Activated naive CD8-positive, alpha-beta T cell treated with anti-CD3 and anti-CD28 coated beads, Interleukin-2, amount 50 U/mL, for 24 hours (primary cell): ENCODE measurements at regions not wholly inside any gene's neighbourhood (a gene's known extent, or its start where the extent isn't known, plus 50 kb on each side); places are given as distances from the start of the nearest gene placed in this dataset.
A peak's percentile ranks its signal among the peaks of the same experiment; 100 is the strongest.

Experiments
- ATAC-seq: fragments of 150-1000 bp; cut with Tn5 transposase; one replicate; pipeline ENCODE4 v1.10.0; 2021
- DNase-seq: peaks from one replicate; pipeline ENCODE4 v3.0.0; 2021
- H3K27ac Mint-ChIP-seq: one replicate; pipeline ENCODE4 v1.8.0; 2021; ENCODE audit warnings: mild to moderate bottlenecking, mixed read lengths
- H3K27me3 Mint-ChIP-seq: one replicate; pipeline ENCODE4 v1.8.0; 2021; ENCODE audit warnings: mixed read lengths
- H3K36me3 Mint-ChIP-seq: one replicate; pipeline ENCODE4 v1.8.0; 2021; ENCODE audit warnings: low read depth, mixed read lengths
- H3K4me1 Mint-ChIP-seq: one replicate; pipeline ENCODE4 v1.8.0; 2021; ENCODE audit warnings: mixed read lengths
- H3K4me3 Mint-ChIP-seq: one replicate; pipeline ENCODE4 v1.8.0; 2021; ENCODE audit warnings: mild to moderate bottlenecking, moderate library complexity, mixed read lengths
- H3K9me3 Mint-ChIP-seq: one replicate; pipeline ENCODE4 v1.8.0; 2021; ENCODE audit warnings: mixed read lengths

DNA sequence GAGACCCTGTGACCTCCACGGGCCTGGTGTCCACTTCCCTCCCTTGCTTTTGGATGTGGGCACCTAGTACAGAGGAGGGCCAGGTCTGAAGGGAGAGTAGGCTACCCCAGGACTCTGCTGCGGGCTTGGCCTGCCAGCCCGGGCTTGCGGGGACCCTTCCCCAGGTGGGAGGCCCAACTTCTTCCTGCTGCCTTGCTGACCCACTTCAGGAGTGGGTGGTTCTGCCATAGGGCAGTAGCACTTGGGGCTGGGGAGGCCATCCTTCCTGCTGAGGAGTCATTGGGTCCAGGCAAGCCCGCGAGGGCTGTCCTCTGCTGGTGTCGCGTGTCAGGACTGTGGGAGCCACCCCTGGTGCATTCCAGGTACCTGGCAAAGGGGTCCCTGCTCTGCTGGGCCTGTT is 1250.0 kb downstream of the BRD1 start:
- Mint-ChIP-seq H3K36me3 (no peaks in the 10 kb centered on the region), H3K27ac (no peak overlapping the region), H3K9me3 (no peaks in the 10 kb centered on the region), H3K27me3 (peaks cover 26% of the 10 kb centered on the region), H3K4me3 (no peak overlapping the region), H3K4me1 (peaks cover 2% of the 10 kb centered on the region)
- DNase-seq = no peak
- no peak for ATAC-seq

DNA sequence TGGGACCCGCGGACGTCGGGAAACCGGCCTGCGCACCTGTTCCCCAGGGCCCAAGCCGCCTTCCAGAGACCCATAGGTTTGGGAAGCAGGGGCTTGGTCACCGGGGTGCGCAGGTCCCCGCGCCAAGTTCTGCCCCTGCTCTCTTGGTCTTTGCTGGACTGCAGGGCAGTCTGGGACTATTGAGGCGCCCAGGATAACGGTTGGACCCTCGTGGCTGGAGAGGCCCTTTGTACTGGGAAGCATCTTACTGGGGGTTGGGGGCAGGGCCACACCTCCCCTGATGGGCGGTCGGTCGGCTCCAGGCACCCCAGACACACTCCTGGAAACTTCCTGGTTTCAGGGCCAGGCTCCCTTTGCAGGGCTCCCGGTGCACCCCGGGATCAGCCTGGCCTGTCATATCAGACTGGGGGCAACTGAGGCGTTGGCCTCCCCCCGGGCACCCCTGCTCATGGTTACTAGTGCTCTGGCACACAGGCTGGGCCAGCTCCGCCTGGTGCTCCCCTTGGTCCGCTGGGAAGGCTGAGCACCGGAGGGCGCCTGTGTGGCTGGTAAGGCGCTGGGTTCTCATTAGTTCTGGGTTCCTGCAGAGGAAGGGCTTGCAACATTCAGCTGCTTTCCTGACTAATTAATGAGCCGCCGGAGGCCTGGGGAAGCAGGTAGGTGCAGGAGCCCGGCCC is 1250.5 kb downstream of the BRD1 start:
- peaks cover 29% of the 10 kb centered on the region for H3K27me3 Mint-ChIP-seq
- no peaks in the 10 kb centered on the region for H3K36me3 Mint-ChIP-seq
- no peak for DNase-seq
- H3K4me3 Mint-ChIP-seq = no peak overlapping the region
- H3K9me3 Mint-ChIP-seq = peaks cover 4% of the 10 kb centered on the region
- H3K27ac Mint-ChIP-seq = no peak overlapping the region
- no peak for ATAC-seq
- peaks cover 2% of the 10 kb centered on the region for H3K4me1 Mint-ChIP-seq

DNA sequence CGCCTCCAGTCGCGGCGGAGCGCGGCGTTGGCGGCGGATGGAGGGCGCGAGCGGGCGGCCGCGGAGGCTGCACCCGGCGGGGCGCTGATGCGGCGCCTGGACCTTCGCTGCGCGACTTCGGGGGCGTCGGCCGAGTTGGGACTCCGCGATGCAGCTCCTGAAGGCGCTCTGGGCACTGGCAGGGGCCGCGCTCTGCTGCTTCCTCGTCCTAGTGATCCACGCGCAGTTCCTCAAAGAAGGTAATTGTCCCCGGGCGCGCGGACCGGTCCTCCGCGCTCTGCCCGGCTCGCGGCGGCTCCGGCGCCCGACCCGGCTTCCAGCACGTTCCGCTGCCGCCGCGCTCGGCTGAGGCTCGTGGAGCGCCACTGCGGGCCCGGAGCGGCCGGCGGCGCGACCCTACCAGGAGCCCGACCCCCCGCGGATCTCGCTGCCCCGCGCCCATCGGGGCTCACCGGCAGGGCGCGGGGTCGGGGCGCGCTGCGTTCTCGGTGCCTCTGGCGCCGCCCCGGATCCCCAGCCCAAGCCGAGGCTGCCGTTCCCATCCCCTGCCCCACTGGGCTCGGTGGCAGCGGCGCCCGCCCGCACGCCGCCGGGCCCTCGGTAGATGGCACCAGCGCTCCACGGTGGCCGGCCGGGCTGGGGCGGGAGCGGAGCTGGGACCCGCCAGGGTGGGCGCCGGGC is 1251.2 kb downstream of the BRD1 start:
- no peak overlapping the region for H3K27ac Mint-ChIP-seq
- peaks cover 11% of the 10 kb centered on the region for H3K9me3 Mint-ChIP-seq
- no peaks in the 10 kb centered on the region for H3K36me3 Mint-ChIP-seq
- DNase-seq (peak; percentile 18), ATAC-seq (no peak)
- peaks cover 2% of the 10 kb centered on the region for H3K4me1 Mint-ChIP-seq
- H3K4me3 Mint-ChIP-seq = no peak overlapping the region
- H3K27me3 Mint-ChIP-seq = peaks cover 32% of the 10 kb centered on the region

DNA sequence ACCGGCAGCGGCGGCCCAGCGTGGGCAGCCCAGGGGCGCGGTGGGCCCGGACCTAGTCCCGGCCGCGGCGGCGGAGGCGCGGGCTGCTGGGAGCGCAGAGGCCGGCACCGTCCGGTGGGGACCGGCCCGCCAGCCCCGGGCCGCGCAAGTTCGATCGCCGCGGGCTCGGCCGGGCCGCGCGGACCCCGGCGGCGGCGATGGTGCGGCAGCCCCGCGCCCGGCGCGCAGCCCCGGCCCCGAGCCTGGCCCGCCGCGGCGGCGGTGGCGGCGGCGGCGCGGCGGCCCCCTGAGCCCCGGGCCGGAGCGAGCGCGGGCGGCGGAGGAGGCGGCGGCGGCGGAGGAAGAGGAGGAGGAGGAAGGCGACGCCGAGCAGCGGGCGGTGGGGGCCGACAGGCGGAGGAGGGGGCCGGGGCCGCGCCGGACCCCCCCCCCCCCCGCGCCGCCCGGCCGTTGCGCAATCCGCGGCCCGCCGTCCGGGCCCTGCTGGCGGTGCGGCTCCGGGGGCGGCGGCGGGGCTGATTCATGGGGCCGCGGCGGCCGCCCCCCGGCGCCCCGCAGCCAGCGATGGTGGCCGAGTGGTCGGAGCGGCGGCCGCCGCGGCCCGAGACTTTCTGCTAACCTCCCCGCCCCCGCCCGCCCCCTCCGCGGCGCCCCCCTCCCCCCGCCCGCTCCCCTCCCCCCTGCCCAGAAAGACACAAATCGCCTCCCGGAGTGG is 1251.9 kb downstream of the BRD1 start:
- ATAC-seq (no peak), DNase-seq (no peak)
- peaks cover 2% of the 10 kb centered on the region for H3K4me1 Mint-ChIP-seq
- peaks cover 15% of the 10 kb centered on the region for H3K9me3 Mint-ChIP-seq
- no peak overlapping the region for H3K4me3 Mint-ChIP-seq
- H3K36me3 Mint-ChIP-seq = no peaks in the 10 kb centered on the region
- peaks cover 32% of the 10 kb centered on the region for H3K27me3 Mint-ChIP-seq
- no peak overlapping the region for H3K27ac Mint-ChIP-seq

DNA sequence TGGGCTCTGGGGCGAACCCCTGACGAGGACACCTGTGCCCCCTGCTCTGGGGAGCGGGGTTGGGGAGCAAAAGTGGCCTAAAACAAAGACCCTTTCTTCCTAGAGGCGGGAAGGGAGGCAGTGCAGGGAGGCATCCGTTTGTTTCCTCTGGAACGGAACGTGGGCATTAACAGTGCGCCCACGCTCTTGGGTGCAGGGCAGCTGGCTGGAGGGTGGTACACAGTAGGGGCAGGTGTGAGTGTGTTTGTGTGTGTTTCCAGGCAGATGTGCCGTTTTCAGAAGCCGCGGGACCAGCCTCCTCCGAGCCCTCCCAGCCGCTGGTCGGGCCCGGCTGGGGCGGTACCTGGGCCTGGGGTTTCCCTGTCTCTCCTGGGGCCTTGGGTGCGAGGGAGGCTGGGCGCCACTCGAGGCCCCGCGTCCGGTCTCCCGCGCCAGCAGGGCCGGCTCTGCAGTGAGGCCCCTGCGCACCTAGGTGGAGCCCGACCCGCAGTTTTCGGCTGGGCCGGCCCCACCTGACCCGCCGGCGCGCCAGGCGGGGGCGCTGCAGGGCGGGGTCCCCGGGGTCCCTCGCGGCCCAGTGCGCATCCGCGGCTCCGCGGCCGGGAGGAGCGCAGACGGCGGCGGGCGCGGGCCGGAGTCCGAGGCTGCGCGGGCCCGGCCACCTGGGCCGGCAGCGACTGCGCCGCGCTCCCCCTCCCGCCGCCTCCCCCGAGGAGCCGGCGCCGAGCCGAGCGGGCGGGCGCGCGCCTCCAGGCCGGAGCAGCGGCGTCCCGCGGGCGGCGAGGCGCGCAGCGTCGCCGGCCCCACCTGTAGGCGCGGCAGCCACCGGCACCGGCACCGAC is 1252.7 kb downstream of the BRD1 start:
- Mint-ChIP-seq H3K27ac (no peak overlapping the region), H3K4me1 (peaks cover 2% of the 10 kb centered on the region), H3K9me3 (peaks cover 23% of the 10 kb centered on the region), H3K36me3 (no peaks in the 10 kb centered on the region), H3K27me3 (peaks cover 32% of the 10 kb centered on the region), H3K4me3 (peak overlapping the region; percentile 55)
- peak; percentile 60 for ATAC-seq
- peak; percentile 56 for DNase-seq

DNA sequence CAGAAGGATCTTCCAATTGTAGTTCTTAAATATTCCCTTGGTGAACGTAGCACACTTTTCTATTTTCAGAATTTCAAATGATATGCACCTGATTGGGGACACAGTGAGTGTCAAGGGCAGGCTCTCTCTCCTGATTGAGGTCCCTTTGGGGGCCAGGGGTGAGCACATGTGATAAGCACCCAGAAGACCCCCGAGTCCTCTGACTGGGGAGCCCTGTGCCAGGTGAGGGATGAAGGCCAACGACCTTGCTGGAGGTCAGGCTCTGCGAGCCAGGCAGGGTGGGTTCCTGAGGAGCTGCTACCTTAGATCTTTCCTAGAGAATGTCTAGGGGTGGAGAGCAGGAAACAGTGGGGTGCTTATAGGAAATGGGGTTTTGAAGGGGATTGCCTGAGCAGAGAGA is 1253.9 kb downstream of the BRD1 start:
- no peak overlapping the region for H3K27ac Mint-ChIP-seq
- peaks cover 31% of the 10 kb centered on the region for H3K27me3 Mint-ChIP-seq
- H3K4me3 Mint-ChIP-seq = no peak overlapping the region
- H3K4me1 Mint-ChIP-seq = peaks cover 2% of the 10 kb centered on the region
- ATAC-seq (no peak), DNase-seq (no peak)
- H3K9me3 Mint-ChIP-seq = peaks cover 25% of the 10 kb centered on the region
- no peaks in the 10 kb centered on the region for H3K36me3 Mint-ChIP-seq

DNA sequence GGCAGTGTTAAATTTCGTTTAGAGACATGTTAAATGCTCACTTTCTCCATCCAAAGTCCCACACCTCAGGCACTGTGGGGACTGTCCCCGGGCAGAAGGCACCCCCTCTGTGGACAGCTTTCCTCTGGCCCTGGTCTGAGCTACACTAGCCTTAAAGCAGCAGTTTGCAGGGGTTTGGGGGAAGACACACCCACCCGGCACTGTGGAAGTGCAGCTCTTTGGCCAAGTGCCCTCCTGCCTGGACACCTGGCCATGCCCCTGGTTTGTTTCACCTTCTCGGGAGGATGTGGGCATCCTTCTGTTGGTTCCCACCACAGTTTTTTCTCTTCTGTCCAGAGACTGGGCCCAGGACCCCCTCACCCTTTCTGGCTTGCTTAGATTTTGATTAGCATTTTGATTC is 1254.7 kb downstream of the BRD1 start:
- H3K27me3 Mint-ChIP-seq = peaks cover 36% of the 10 kb centered on the region
- ATAC-seq (no peak), DNase-seq (no peak)
- no peak overlapping the region for H3K4me3 Mint-ChIP-seq
- H3K4me1 Mint-ChIP-seq = peaks cover 2% of the 10 kb centered on the region
- peaks cover 25% of the 10 kb centered on the region for H3K9me3 Mint-ChIP-seq
- no peak overlapping the region for H3K27ac Mint-ChIP-seq
- no peaks in the 10 kb centered on the region for H3K36me3 Mint-ChIP-seq

DNA sequence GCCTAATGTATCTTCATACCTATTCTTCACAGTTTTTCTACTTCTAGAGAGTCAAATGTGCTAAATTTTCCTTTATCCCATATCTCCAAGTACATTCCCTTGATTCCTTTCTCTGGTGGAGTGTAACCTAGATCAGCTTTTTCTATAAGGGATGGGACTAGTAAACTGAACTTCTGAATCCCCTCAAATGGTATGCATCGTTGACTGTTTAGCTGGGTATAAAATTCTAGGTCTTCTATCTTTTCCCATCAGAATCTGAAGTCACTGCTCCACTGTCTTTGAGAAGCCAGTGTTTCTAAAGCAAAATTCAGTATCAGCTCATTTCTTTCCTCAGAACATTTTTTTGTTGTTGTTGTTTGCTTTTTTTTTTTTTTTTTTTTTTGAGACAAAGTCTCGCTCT is 1256.8 kb downstream of the BRD1 start:
- ATAC-seq = no peak
- H3K36me3 Mint-ChIP-seq = no peaks in the 10 kb centered on the region
- H3K9me3 Mint-ChIP-seq = peaks cover 25% of the 10 kb centered on the region
- H3K4me1 Mint-ChIP-seq = peaks cover 5% of the 10 kb centered on the region
- no peak overlapping the region for H3K4me3 Mint-ChIP-seq
- no peak for DNase-seq
- peaks cover 42% of the 10 kb centered on the region for H3K27me3 Mint-ChIP-seq
- H3K27ac Mint-ChIP-seq = no peak overlapping the region

DNA sequence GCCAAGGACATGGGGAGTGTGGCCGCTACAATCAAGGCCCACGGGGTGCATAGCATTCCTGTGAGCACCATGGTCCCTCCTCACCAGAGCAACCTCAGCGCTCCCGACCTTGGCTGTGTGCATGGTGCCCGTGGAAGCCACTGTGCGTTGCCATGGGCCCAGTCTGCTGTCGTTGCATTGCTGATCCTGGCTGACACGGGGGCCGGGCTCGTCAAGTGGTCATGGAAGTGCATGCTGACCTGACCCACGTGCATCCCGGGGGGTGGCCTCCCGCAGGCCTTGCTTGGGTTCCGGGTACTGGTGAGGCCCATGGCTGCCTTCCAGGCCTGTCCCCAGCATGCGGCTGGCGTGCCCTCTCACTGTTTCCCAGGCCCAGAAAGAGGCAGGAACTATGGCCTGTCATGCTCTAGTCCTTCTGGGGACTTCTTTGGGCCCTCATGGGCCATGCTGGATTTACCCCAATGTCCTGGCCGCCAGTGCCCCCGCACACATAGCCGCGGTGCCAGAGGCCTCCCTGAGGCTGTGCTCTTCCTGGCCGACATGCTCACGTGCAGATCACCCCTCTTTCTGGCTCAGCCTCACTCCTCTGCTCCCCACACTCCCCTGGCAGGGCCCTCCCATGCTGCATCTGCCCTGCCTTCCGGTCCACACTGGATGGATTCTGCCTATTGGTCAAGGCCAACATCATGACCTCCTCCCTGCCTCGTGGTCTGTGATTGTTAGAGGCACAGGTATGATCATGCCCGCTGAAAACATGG is 1258.0 kb downstream of the BRD1 start:
- no peaks in the 10 kb centered on the region for H3K36me3 Mint-ChIP-seq
- ATAC-seq (no peak), DNase-seq (no peak)
- no peak overlapping the region for H3K4me3 Mint-ChIP-seq
- H3K4me1 Mint-ChIP-seq = peaks cover 3% of the 10 kb centered on the region
- peaks cover 40% of the 10 kb centered on the region for H3K27me3 Mint-ChIP-seq
- peaks cover 25% of the 10 kb centered on the region for H3K9me3 Mint-ChIP-seq
- H3K27ac Mint-ChIP-seq = no peak overlapping the region

DNA sequence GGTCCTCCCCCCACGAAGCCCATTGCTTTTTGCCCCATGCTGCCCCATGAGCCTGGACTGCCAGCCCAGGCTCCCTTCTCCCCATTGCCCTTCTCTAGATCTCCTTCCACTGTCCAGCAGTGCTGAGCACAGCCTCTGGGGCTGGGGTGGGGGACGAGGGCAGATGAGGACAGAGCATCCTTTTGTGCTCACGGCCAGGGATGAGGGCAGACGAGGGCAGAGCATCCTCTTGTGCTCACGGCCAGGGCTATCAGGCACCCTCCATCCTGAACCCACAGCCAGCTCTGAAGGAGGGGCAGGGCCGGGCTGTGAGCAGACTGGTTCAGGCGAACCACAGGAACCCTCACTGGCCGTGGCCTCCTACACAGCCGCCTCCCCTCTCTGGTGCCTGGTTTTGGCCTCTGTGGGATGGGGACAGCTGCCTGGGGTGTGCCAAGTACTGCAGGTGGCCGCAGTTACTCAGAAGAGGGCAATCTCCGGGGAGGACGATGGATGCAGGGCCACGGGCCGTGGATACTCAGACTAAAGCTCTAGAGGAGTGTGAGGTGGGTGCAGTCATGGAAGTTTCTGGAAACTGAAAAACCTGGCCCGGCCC is 1258.8 kb downstream of the BRD1 start:
- Mint-ChIP-seq H3K9me3 (peaks cover 25% of the 10 kb centered on the region), H3K36me3 (no peaks in the 10 kb centered on the region), H3K27me3 (peaks cover 32% of the 10 kb centered on the region), H3K4me3 (no peak overlapping the region), H3K4me1 (peaks cover 3% of the 10 kb centered on the region), H3K27ac (no peak overlapping the region)
- no peak for ATAC-seq
- DNase-seq = no peak

DNA sequence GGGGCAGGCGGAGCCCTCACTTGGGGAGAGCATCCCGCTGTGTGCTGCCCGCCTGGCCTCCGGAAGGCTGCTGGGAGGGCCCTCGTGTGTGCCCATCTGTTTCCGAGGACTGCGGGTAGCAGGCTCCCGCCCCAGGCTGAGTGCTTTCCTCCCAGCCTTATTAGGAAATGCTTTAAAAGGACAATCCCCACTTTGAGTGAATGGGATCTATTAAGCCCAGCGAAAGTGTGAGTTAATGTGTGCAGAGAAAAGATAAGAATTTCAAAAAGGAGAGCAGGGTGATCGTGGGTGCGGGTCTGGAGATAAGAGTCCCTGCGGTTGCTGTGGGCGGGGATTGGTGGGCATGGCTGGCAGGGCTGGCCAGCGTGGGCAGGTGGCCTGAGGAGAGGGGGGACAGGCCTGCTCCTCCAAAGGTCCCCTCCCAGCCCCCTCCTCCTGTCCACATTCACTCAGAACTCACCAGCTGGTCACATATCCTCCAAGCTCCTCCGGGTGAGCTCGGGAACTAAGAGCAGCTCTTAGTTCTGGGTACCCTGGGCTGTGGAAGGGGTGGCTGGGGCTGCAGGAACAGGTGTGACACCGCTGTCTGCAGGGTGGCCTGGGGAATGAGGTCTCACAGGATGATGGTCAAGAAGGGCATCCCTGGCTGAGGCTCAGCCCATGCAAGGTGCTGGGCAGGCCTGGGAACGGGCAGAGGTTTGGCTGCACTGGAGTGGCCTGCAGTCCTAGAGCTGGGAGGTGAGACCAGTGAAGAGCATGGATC is 1260.3 kb downstream of the BRD1 start:
- peaks cover 22% of the 10 kb centered on the region for H3K27me3 Mint-ChIP-seq
- H3K27ac Mint-ChIP-seq = no peak overlapping the region
- H3K9me3 Mint-ChIP-seq = peaks cover 23% of the 10 kb centered on the region
- no peaks in the 10 kb centered on the region for H3K36me3 Mint-ChIP-seq
- DNase-seq (no peak), ATAC-seq (no peak)
- peaks cover 3% of the 10 kb centered on the region for H3K4me1 Mint-ChIP-seq
- H3K4me3 Mint-ChIP-seq = no peak overlapping the region

DNA sequence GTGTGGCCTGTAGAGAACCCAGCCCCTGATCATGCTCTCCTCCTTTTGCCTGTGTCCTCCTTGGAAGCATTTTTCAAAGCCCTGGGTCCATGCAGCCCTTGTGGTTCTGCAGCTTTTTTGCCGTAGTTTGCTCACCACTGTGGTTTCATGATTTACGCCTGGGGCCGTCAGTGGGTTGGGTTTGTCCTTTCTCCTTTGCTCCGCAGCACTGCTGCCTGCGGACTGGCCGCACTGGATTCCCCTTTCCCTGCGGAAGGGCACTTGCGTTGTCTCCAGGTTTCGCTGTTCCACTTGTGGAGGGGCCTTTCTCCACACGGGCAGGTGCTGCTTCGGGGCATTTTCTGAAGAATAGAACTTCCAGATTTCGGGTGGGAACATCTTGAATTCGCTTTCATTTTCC is 1260.9 kb downstream of the BRD1 start:
- no peak overlapping the region for H3K4me3 Mint-ChIP-seq

DNA sequence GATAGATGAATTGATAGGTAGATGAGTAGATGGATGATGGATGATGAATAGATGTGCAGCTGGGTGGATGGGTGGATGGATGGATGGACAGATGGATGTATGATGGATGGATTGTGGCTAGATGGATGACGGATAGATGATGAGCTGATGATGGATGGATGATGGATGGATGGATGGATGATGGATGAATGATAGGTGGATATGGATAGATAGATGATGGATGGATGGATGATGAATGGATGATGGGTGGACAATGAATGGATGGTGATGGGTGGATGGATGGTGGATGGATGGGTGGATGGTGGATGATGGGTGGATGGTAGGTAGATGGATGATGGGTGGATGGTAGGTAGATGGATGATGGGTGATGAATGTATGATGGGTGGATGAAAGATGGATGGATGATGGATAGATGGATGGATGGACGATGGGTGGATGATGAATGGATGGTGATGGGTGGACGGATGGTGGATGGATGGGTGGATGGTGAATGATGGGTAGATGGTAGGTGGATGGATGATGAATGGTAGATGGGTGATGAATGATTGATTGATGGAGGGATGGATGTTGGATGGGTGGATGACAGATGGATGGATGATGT is 1261.7 kb downstream of the BRD1 start:
- Mint-ChIP-seq H3K36me3 (no peaks in the 10 kb centered on the region), H3K4me1 (peaks cover 3% of the 10 kb centered on the region), H3K9me3 (peaks cover 13% of the 10 kb centered on the region), H3K27me3 (peaks cover 19% of the 10 kb centered on the region), H3K4me3 (no peak overlapping the region), H3K27ac (no peak overlapping the region)
- DNase-seq (no peak), ATAC-seq (no peak)

More for the DNA sequence above, 1260.9 kb downstream of the BRD1 start:
- no peaks in the 10 kb centered on the region for H3K36me3 Mint-ChIP-seq
- DNase-seq (no peak), ATAC-seq (no peak)
- peaks cover 18% of the 10 kb centered on the region for H3K9me3 Mint-ChIP-seq
- H3K27me3 Mint-ChIP-seq = peaks cover 21% of the 10 kb centered on the region
- peaks cover 3% of the 10 kb centered on the region for H3K4me1 Mint-ChIP-seq
- no peak overlapping the region for H3K27ac Mint-ChIP-seq
